H9 (cell line): ENCODE measurements at regions not wholly inside any gene's neighbourhood (a gene's known extent, or its start where the extent isn't known, plus 50 kb on each side); places are given as distances from the start of the nearest gene placed in this dataset.
A peak's percentile ranks its signal among the peaks of the same experiment; 100 is the strongest.

Source experiments
- DNase-seq: peaks from one replicate; pipeline ENCODE4 v3.0.0-alpha.2; 2017
- H2AFZ ChIP-seq: one replicate; pipeline ENCODE4 v1.6.1; 2013; ENCODE audit warnings: mild to moderate bottlenecking, low read length, control low read depth, moderate library complexity
- H2AK5ac ChIP-seq: 2 replicates; pipeline ENCODE4 v1.6.1; 2013; ENCODE audit warnings: low read length, control low read depth, mixed read lengths; ENCODE audit not compliant: insufficient read length
- H2BK120ac ChIP-seq: one replicate; pipeline ENCODE4 v1.6.1; 2013; ENCODE audit warnings: low read depth, mild to moderate bottlenecking, low read length, control low read depth, inconsistent platforms; ENCODE audit not compliant: poor library complexity, severe bottlenecking
- H2BK12ac ChIP-seq: 2 replicates; pipeline ENCODE4 v1.6.1; 2013; ENCODE audit warnings: low read length, control low read depth, mixed read lengths, low read depth; ENCODE audit not compliant: insufficient read length
- H2BK15ac ChIP-seq: 2 replicates; pipeline ENCODE4 v1.6.1; 2013; ENCODE audit warnings: low read depth, low read length, control low read depth
- H2BK20ac ChIP-seq: one replicate; pipeline ENCODE4 v1.6.1; 2013; ENCODE audit warnings: low read depth, mild to moderate bottlenecking, low read length, control low read depth, inconsistent platforms; ENCODE audit not compliant: poor library complexity, severe bottlenecking
- H2BK5ac ChIP-seq: 2 replicates; pipeline ENCODE4 v1.6.1; 2013; ENCODE audit warnings: low read length, control low read depth, mixed read lengths; ENCODE audit not compliant: insufficient read length
- H3K14ac ChIP-seq: 2 replicates; pipeline ENCODE4 v1.6.1; 2013; ENCODE audit warnings: low read length, control low read depth; ENCODE audit not compliant: insufficient read depth
- H3K18ac ChIP-seq: 2 replicates; pipeline ENCODE4 v1.6.1; 2013; ENCODE audit warnings: low read depth, mild to moderate bottlenecking, mixed read lengths, low read length, control low read depth; ENCODE audit not compliant: insufficient read length
- H3K23ac ChIP-seq: 2 replicates; pipeline ENCODE4 v1.6.1; 2013; ENCODE audit warnings: low read length, control low read depth, mixed read lengths, low read depth; ENCODE audit not compliant: insufficient read length
- H3K23me2 ChIP-seq: 2 replicates; pipeline ENCODE4 v1.6.1; 2013; ENCODE audit warnings: low read depth, mild to moderate bottlenecking, mixed read lengths, low read length, control low read depth; ENCODE audit not compliant: insufficient read length, poor library complexity, severe bottlenecking
- H3K27ac ChIP-seq: 2 replicates; pipeline ENCODE4 v1.5.1; 2013; ENCODE audit warnings: low read length, control low read depth, mixed read lengths, low read depth; ENCODE audit not compliant: insufficient read length
- H3K27me3 ChIP-seq: 2 replicates; pipeline ENCODE4 v1.6.1; 2013; ENCODE audit warnings: low read length, control low read depth, inconsistent platforms; ENCODE audit not compliant: insufficient read depth
- H3K4ac ChIP-seq: 2 replicates; pipeline ENCODE4 v1.6.1; 2013; ENCODE audit warnings: low read depth, mild to moderate bottlenecking, control low read depth, inconsistent platforms, low read length, moderate library complexity
- H3K4me1 ChIP-seq: 2 replicates; pipeline ENCODE4 v1.6.1; 2013; ENCODE audit warnings: low read length, control low read depth, inconsistent platforms; ENCODE audit not compliant: insufficient read depth
- H3K4me2 ChIP-seq: 2 replicates; pipeline ENCODE4 v1.6.1; 2013; ENCODE audit warnings: low read length, control low read depth, mixed read lengths; ENCODE audit not compliant: insufficient read length, insufficient read depth
- H3K56ac ChIP-seq: 2 replicates; pipeline ENCODE4 v1.6.1; 2013; ENCODE audit warnings: low read depth, mild to moderate bottlenecking, mixed read lengths, low read length, control low read depth; ENCODE audit not compliant: insufficient read length
- H3K79me1 ChIP-seq: 2 replicates; pipeline ENCODE4 v1.6.1; 2013; ENCODE audit warnings: low read depth, mild to moderate bottlenecking, moderate library complexity, low read length, control low read depth, inconsistent platforms; ENCODE audit not compliant: insufficient read depth, poor library complexity, severe bottlenecking
- H3K79me2 ChIP-seq: 2 replicates; pipeline ENCODE4 v1.6.1; 2013; ENCODE audit warnings: low read length, control low read depth, inconsistent platforms; ENCODE audit not compliant: insufficient read depth
- H3K9ac ChIP-seq: 2 replicates; pipeline ENCODE4 v1.6.1; 2013; ENCODE audit warnings: low read length, control low read depth, mixed read lengths; ENCODE audit not compliant: insufficient read length; ENCODE audit errors: extremely low read depth
- H3K9me3 ChIP-seq: one replicate; pipeline ENCODE4 v1.6.1; 2013; ENCODE audit warnings: low read depth, low read length, inconsistent platforms; ENCODE audit not compliant: control insufficient read depth
- H3T11ph ChIP-seq: one replicate; pipeline ENCODE4 v1.6.1; 2013; ENCODE audit warnings: mild to moderate bottlenecking, low read length, control low read depth, inconsistent platforms
- H4K20me1 ChIP-seq: one replicate; pipeline ENCODE4 v1.6.1; 2013; ENCODE audit not compliant: control insufficient read depth, insufficient read length, insufficient read depth
- H4K5ac ChIP-seq: 2 replicates; pipeline ENCODE4 v1.6.1; 2013; ENCODE audit warnings: low read depth, mild to moderate bottlenecking, mixed read lengths, low read length, control low read depth; ENCODE audit not compliant: insufficient read length
- H4K8ac ChIP-seq: replicated peaks from 2 replicates; pipeline ENCODE4 v1.6.1; 2013; ENCODE audit warnings: low read length, control low read depth, mixed read lengths, low read depth; ENCODE audit not compliant: insufficient read length
- H4K91ac ChIP-seq: 2 replicates; pipeline ENCODE4 v1.6.1; 2013; ENCODE audit warnings: low read depth, mild to moderate bottlenecking, moderate library complexity, mixed read lengths, low read length, control low read depth; ENCODE audit not compliant: insufficient read length
- H3K27ac Mint-ChIP-seq, 3 experiments: 2 replicates in 2 of 3; 3 replicates in 1 of 3; pipeline ENCODE4 v1.8.0; 2020 to 2021; ENCODE audit warnings: mixed read lengths in 3 of 3, mild to moderate bottlenecking in 1 of 3, moderate library complexity in 1 of 3
- H3K27me3 Mint-ChIP-seq: 2 replicates; pipeline ENCODE4 v1.8.0; 2021; ENCODE audit warnings: low read depth, mild to moderate bottlenecking, moderate library complexity, mixed read lengths
- H3K36me3 Mint-ChIP-seq, 3 experiments: 2 replicates in 2 of 3; 3 replicates in 1 of 3; pipeline ENCODE4 v1.8.0; 2020 to 2021; ENCODE audit warnings: low read depth in 3 of 3, mixed read lengths in 3 of 3; ENCODE audit not compliant: insufficient read depth in 1 of 3
- H3K4me1 Mint-ChIP-seq, 2 experiments: 2 replicates each; pipeline ENCODE4 v1.8.0; 2020; ENCODE audit warnings: mixed read lengths in 2 of 2
- H3K4me3 Mint-ChIP-seq, 2 experiments: 2 replicates in 1 of 2; 3 replicates in 1 of 2; pipeline ENCODE4 v1.8.0; 2020 to 2021; ENCODE audit warnings: mild to moderate bottlenecking in 2 of 2, mixed read lengths in 2 of 2, moderate library complexity in 1 of 2
- H3K9me3 Mint-ChIP-seq, 2 experiments: 2 replicates in 1 of 2; 3 replicates in 1 of 2; pipeline ENCODE4 v1.8.0; 2020; ENCODE audit warnings: mild to moderate bottlenecking in 2 of 2, mixed read lengths in 2 of 2, moderate library complexity in 1 of 2
- WGBS: extraction: QIAGEN DNeasy Blood & Tissue Kit; methylation state at CpG from one replicate; pipeline ENCODE4 v1.1.7; 2013; ENCODE audit warnings: missing lambda C conversion rate, low lambda C conversion rate, mixed read lengths; ENCODE audit not compliant: insufficient read length; ENCODE audit errors: extremely low coverage; 5-methylcytosine and 5-hydroxymethylcytosine counted together
- TF ChIP-seq, protein P1 (sequence below): fragments of 200-600 bp; sonication (generic); conservative IDR thresholded peaks from 3 replicates; pipeline ENCODE4 v1.8.0; 2021; ENCODE audit warnings: antibody characterized with exemption, mild to moderate bottlenecking

- H3K56ac ChIP-seq = no peak overlapping the region
- H2BK120ac ChIP-seq = no peak overlapping the region
- H3K9me3 ChIP-seq = no peaks in the 10 kb centered on the region
- H4K20me1 ChIP-seq = no peaks in the 10 kb centered on the region
- no peak overlapping the region for H3T11ph ChIP-seq
- no peak overlapping the region for H3K23ac ChIP-seq
- no peak overlapping the region for H3K14ac ChIP-seq
- no peak overlapping the region for H3K27ac ChIP-seq
- H3K4me1 ChIP-seq = no peaks in the 10 kb centered on the region
- H3K27ac Mint-ChIP-seq = peak overlapping the region in 1 of 3 experiments; percentile 15; a peak in 1 of 7 replicates
- H3K79me2 ChIP-seq = no peaks in the 10 kb centered on the region
- no peak overlapping the region for H3K4me3 Mint-ChIP-seq
- H2AK5ac ChIP-seq = no peak overlapping the region
- no peak overlapping the region for H3K4me2 ChIP-seq
- H2BK5ac ChIP-seq = no peak overlapping the region
- WGBS = no CpG with 5 or more reads among the region's 4 CpGs
- H3K4ac ChIP-seq = no peak overlapping the region
- H3K27me3 Mint-ChIP-seq = no peaks in the 10 kb centered on the region; the same call in 1 of the 2 replicates
- H2BK15ac ChIP-seq = no peak overlapping the region
- no peaks in the 10 kb centered on the region for H3K36me3 Mint-ChIP-seq
- H3K9me3 Mint-ChIP-seq = no peaks in the 10 kb centered on the region
- H3K79me1 ChIP-seq = no peaks in the 10 kb centered on the region
- no peak overlapping the region for H2BK20ac ChIP-seq
- H4K5ac ChIP-seq = no peak overlapping the region
- H4K91ac ChIP-seq = no peak overlapping the region
- H3K23me2 ChIP-seq = no peaks in the 10 kb centered on the region
- H2BK12ac ChIP-seq = no peak overlapping the region
- peaks cover 24 to 28% of the 10 kb centered on the region in 2 experiments for H3K4me1 Mint-ChIP-seq
- TF ChIP-seq, protein P1, sequence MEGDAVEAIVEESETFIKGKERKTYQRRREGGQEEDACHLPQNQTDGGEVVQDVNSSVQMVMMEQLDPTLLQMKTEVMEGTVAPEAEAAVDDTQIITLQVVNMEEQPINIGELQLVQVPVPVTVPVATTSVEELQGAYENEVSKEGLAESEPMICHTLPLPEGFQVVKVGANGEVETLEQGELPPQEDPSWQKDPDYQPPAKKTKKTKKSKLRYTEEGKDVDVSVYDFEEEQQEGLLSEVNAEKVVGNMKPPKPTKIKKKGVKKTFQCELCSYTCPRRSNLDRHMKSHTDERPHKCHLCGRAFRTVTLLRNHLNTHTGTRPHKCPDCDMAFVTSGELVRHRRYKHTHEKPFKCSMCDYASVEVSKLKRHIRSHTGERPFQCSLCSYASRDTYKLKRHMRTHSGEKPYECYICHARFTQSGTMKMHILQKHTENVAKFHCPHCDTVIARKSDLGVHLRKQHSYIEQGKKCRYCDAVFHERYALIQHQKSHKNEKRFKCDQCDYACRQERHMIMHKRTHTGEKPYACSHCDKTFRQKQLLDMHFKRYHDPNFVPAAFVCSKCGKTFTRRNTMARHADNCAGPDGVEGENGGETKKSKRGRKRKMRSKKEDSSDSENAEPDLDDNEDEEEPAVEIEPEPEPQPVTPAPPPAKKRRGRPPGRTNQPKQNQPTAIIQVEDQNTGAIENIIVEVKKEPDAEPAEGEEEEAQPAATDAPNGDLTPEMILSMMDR = no peak
- DNase-seq = no peak
- H3K27me3 ChIP-seq = no peaks in the 10 kb centered on the region
- no peak overlapping the region for H3K18ac ChIP-seq
- no peak overlapping the region for H4K8ac ChIP-seq
- no peak overlapping the region for H3K9ac ChIP-seq
- H2AFZ ChIP-seq = no peak overlapping the region
Measured at GRCh38 chr6:51495096-51495495, 592.3 kb downstream of the PKHD1 start.
